ENCODE measurements at regions not wholly inside any gene's neighbourhood (a gene's known extent, or its start where the extent isn't known, plus 50 kb on each side); places are given as distances from the start of the nearest gene placed in this dataset.

- TF ChIP-seq CTCF (IDR thresholded peaks at IDR 0.05) (no peak), POLR2A (IDR thresholded peaks at IDR 0.05) (no peak), EP300 (IDR thresholded peaks at IDR 0.05) (no peak)
- 22 to 31% (median 31%) methylated on average over 1 of the region's 1 CpG for WGBS, 3 donors
- Histone ChIP-seq H3K27me3 (no peaks in the 10 kb centered on the region), H3K36me3 (no peaks in the 10 kb centered on the region), H3K4me1 (ENCODE audit: insufficient read depth) (no peaks in the 10 kb centered on the region), H3K27ac (no peak overlapping the region), H3K4me3 (no peak overlapping the region), H3K9me3 (no peaks in the 10 kb centered on the region)
- no peak for DNase-seq
- intact Hi-C loops (cut with DNase I) = no loop called here
These were observed 257.8 kb upstream of the DCC start for GRCh38 chr18:52082246-52082645.

- no peaks in the 10 kb centered on the region for H3K27me3 ChIP-seq
- WGBS, 3 donors = 64 to 80% (median 70%) methylated on average over 2 of the region's 2 CpGs
These were observed 252.9 kb upstream of the DCC start for GRCh38 chr18:52087140-52087539.

GRCh38 chr18:52090005-52090404 is 250.0 kb upstream of the DCC start:
- Histone ChIP-seq H3K4me3 (no peak overlapping the region), H3K27me3 (no peaks in the 10 kb centered on the region), H3K27ac (no peak overlapping the region), H3K36me3 (no peaks in the 10 kb centered on the region), H3K4me1 (ENCODE audit: insufficient read depth) (no peaks in the 10 kb centered on the region), H3K9me3 (no peaks in the 10 kb centered on the region)
- intact Hi-C loops (cut with DNase I) = no loop called here
- DNase-seq = no peak
- TF ChIP-seq CTCF (IDR thresholded peaks at IDR 0.05) = no peak
- no peak for TF ChIP-seq EP300 (IDR thresholded peaks at IDR 0.05)
- no peak for TF ChIP-seq POLR2A (IDR thresholded peaks at IDR 0.05)

More at GRCh38 chr18:52087140-52087539, 252.9 kb upstream of the DCC start:
- Histone ChIP-seq H3K4me1 (ENCODE audit: insufficient read depth) (no peaks in the 10 kb centered on the region), H3K9me3 (no peaks in the 10 kb centered on the region), H3K27ac (no peak overlapping the region), H3K4me3 (no peak overlapping the region), H3K36me3 (no peaks in the 10 kb centered on the region)
- no peak for DNase-seq
- TF ChIP-seq POLR2A (IDR thresholded peaks at IDR 0.05) = no peak
- TF ChIP-seq EP300 (IDR thresholded peaks at IDR 0.05) = no peak
- TF ChIP-seq CTCF (IDR thresholded peaks at IDR 0.05) = no peak
- intact Hi-C loops (cut with DNase I) = no loop called here

- no peaks in the 10 kb centered on the region for H3K4me1 ChIP-seq (ENCODE audit: insufficient read depth)
- intact Hi-C loops (cut with DNase I) = no loop called here
- no peaks in the 10 kb centered on the region for H3K36me3 ChIP-seq
- no peak for DNase-seq
- no peak for TF ChIP-seq EP300 (IDR thresholded peaks at IDR 0.05)
- TF ChIP-seq POLR2A (IDR thresholded peaks at IDR 0.05) = no peak
- TF ChIP-seq CTCF (IDR thresholded peaks at IDR 0.05) = no peak
- H3K9me3 ChIP-seq = no peaks in the 10 kb centered on the region
- no peaks in the 10 kb centered on the region for H3K27me3 ChIP-seq
- H3K27ac ChIP-seq = no peak overlapping the region
- no peak overlapping the region for H3K4me3 ChIP-seq
- WGBS, 3 donors = 81 to 89% (median 89%) methylated on average over 1 of the region's 1 CpG
These were observed 246.8 kb upstream of the DCC start for GRCh38 chr18:52093171-52093570.

GRCh38 chr18:52118684-52119083 is 221.3 kb upstream of the DCC start:
- Histone ChIP-seq H3K9me3 (no peaks in the 10 kb centered on the region), H3K27ac (no peak overlapping the region), H3K27me3 (no peaks in the 10 kb centered on the region), H3K4me3 (no peak overlapping the region), H3K36me3 (no peaks in the 10 kb centered on the region), H3K4me1 (ENCODE audit: insufficient read depth) (no peaks in the 10 kb centered on the region)
- intact Hi-C loops (cut with DNase I) = no loop called here
- no peak for DNase-seq
- TF ChIP-seq EP300 (IDR thresholded peaks at IDR 0.05) (no peak), CTCF (IDR thresholded peaks at IDR 0.05) (no peak), POLR2A (IDR thresholded peaks at IDR 0.05) (no peak)

Measured in ovary (tissue), 7 donors.